Neural progenitor cell (in vitro differentiated cells): ENCODE measurements at regions not wholly inside any gene's neighbourhood (a gene's known extent, or its start where the extent isn't known, plus 50 kb on each side); places are given as distances from the start of the nearest gene placed in this dataset.
A peak's percentile ranks its signal among the peaks of the same experiment; 100 is the strongest.

Experiments
- DNase-seq: peaks from one replicate; pipeline ENCODE4 v3.0.0-alpha.2; 2016; ENCODE audit warnings: low spot score
- H2AFZ ChIP-seq: fragments of 200-600 bp; sonication (generic); replicated peaks from 2 replicates; pipeline ENCODE4 v1.6.1; 2016; ENCODE audit warnings: antibody characterized with exemption
- H3F3A ChIP-seq: fragments of 200-600 bp; sonication (generic); 2 replicates; pipeline ENCODE4 v1.6.1; 2016; ENCODE audit warnings: antibody characterized with exemption, low read depth
- H3K27ac ChIP-seq: fragments of 200-600 bp; sonication (generic); 2 replicates; pipeline ENCODE4 v1.5.1; 2016; ENCODE audit warnings: mild to moderate bottlenecking
- H3K27me3 ChIP-seq: fragments of 200-600 bp; sonication (generic); 2 replicates; pipeline ENCODE4 v1.6.1; 2016; ENCODE audit warnings: mild to moderate bottlenecking, moderate library complexity
- H3K36me3 ChIP-seq: fragments of 200-600 bp; sonication (generic); 2 replicates; pipeline ENCODE4 v1.5.1; 2016
- H3K4me1 ChIP-seq: fragments of 200-600 bp; sonication (generic); 2 replicates; pipeline ENCODE4 v1.6.1; 2016; ENCODE audit warnings: mixed run types
- H3K4me2 ChIP-seq: fragments of 200-600 bp; sonication (generic); 2 replicates; pipeline ENCODE4 v1.6.1; 2016
- H3K4me3 ChIP-seq: fragments of 200-600 bp; sonication (generic); 2 replicates; pipeline ENCODE4 v1.5.1; 2016
- H3K79me2 ChIP-seq: fragments of 200-600 bp; sonication (generic); 2 replicates; pipeline ENCODE4 v1.6.1; 2016; ENCODE audit warnings: low read depth
- H3K9ac ChIP-seq: fragments of 200-600 bp; sonication (generic); 2 replicates; pipeline ENCODE4 v1.6.1; 2016
- H3K9me3 ChIP-seq: fragments of 200-600 bp; sonication (generic); 2 replicates; pipeline ENCODE4 v1.5.1; 2016; ENCODE audit warnings: low read depth
- H4K20me1 ChIP-seq: fragments of 200-600 bp; sonication (generic); 2 replicates; pipeline ENCODE4 v1.6.1; 2016; ENCODE audit warnings: low read depth
- H3K27ac Mint-ChIP-seq: 3 replicates; pipeline ENCODE4 v1.8.0; 2021; ENCODE audit warnings: mixed read lengths
- H3K27me3 Mint-ChIP-seq: 2 replicates; pipeline ENCODE4 v1.8.0; 2022; ENCODE audit warnings: low read depth, mild to moderate bottlenecking, inconsistent platforms, moderate library complexity, mixed read lengths; ENCODE audit not compliant: insufficient read depth
- H3K36me3 Mint-ChIP-seq: 3 replicates; pipeline ENCODE4 v1.8.0; 2021; ENCODE audit warnings: mixed read lengths
- H3K4me1 Mint-ChIP-seq: 3 replicates; pipeline ENCODE4 v1.8.0; 2021; ENCODE audit warnings: mixed read lengths
- H3K4me3 Mint-ChIP-seq: 3 replicates; pipeline ENCODE4 v1.8.0; 2021; ENCODE audit warnings: mild to moderate bottlenecking, moderate library complexity, mixed read lengths
- H3K9me3 Mint-ChIP-seq: 3 replicates; pipeline ENCODE4 v1.8.0; 2020; ENCODE audit warnings: mixed read lengths
- EZH2 ChIP-seq: fragments of 200-600 bp; sonication (generic); IDR thresholded peaks from 2 replicates; pipeline ENCODE4 v1.6.1; 2017; ENCODE audit warnings: antibody characterized with exemption, mild to moderate bottlenecking, moderate library complexity
- EZH2phosphoT487 ChIP-seq: fragments of 200-600 bp; sonication (generic); IDR thresholded peaks from 2 replicates; pipeline ENCODE4 v1.6.1; 2017; ENCODE audit warnings: antibody characterized with exemption
- TF ChIP-seq, protein P1 (sequence below): fragments of 200-600 bp; sonication (generic); IDR thresholded peaks from 2 replicates; pipeline ENCODE4 v1.5.1; 2017; ENCODE audit warnings: antibody characterized with exemption, mild to moderate bottlenecking

DNA sequence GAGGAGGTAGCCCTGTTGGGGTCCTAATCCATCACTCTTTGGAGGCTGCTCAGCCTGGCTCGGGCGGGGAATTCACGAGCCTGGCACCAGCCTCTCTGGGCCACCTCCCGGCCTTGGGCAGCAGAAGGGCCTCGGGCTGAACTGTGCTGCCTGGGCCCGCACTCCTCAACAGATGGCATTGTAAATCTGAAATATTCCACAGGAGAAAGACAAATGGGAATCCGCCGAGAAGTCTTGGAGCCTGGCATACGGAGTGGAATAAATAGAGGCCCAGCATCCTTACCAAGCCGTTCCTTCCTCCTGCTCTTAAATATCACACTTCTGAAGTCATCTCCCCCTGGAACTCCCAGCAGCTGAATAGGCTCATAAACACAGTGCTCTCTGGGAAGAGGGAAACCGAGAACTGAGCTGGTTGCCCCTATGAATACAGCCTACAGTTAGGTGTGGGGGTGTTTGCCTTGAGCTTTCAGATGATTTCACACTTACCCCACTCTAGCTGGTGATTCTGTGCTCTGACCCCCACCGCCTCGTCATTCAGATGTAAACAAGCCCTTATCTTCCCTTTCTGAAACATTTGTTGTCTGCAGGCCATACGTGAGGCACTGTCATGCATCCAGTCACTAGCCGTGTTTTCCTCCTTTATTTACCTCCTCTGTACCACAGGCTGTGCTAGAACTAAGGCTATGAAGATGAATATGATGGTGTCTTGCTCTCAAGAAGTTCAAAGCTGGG, 455.0 kb upstream of the CLINT1 start:
- H3K4me3 ChIP-seq: no peak overlapping the region
- H3K9ac ChIP-seq: no peak overlapping the region
- peaks cover 10% of the 10 kb centered on the region for H3K4me1 ChIP-seq
- H3K27me3 ChIP-seq: no peaks in the 10 kb centered on the region
- Mint-ChIP-seq H3K27me3 (no peaks in the 10 kb centered on the region), H3K27ac (no peak overlapping the region), H3K4me1 (peaks cover 11% of the 10 kb centered on the region), H3K4me3 (no peak overlapping the region), H3K36me3 (no peaks in the 10 kb centered on the region), H3K9me3 (no peaks in the 10 kb centered on the region)
- DNase-seq: no peak
- H3K4me2 ChIP-seq: no peak overlapping the region
- H3K9me3 ChIP-seq: no peaks in the 10 kb centered on the region
- no peaks in the 10 kb centered on the region for H4K20me1 ChIP-seq
- no peaks in the 10 kb centered on the region for H3F3A ChIP-seq
- H3K79me2 ChIP-seq: no peaks in the 10 kb centered on the region
- no peak overlapping the region for H3K27ac ChIP-seq
- H3K36me3 ChIP-seq: no peaks in the 10 kb centered on the region
- TF ChIP-seq EZH2phosphoT487: no peak
- TF ChIP-seq, protein P1, sequence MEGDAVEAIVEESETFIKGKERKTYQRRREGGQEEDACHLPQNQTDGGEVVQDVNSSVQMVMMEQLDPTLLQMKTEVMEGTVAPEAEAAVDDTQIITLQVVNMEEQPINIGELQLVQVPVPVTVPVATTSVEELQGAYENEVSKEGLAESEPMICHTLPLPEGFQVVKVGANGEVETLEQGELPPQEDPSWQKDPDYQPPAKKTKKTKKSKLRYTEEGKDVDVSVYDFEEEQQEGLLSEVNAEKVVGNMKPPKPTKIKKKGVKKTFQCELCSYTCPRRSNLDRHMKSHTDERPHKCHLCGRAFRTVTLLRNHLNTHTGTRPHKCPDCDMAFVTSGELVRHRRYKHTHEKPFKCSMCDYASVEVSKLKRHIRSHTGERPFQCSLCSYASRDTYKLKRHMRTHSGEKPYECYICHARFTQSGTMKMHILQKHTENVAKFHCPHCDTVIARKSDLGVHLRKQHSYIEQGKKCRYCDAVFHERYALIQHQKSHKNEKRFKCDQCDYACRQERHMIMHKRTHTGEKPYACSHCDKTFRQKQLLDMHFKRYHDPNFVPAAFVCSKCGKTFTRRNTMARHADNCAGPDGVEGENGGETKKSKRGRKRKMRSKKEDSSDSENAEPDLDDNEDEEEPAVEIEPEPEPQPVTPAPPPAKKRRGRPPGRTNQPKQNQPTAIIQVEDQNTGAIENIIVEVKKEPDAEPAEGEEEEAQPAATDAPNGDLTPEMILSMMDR: no peak
- no peak for TF ChIP-seq EZH2
- peak overlapping the region; percentile 96 for H2AFZ ChIP-seq

GRCh38 chr5:158313027-158313732, 454.2 kb upstream of the CLINT1 start:
- Histone ChIP-seq H3K79me2 (no peaks in the 10 kb centered on the region), H2AFZ (peak overlapping the region; percentile 96), H3K9me3 (no peaks in the 10 kb centered on the region), H3K27ac (no peak overlapping the region), H3F3A (no peaks in the 10 kb centered on the region), H3K9ac (no peak overlapping the region), H3K27me3 (no peaks in the 10 kb centered on the region), H3K4me3 (no peak overlapping the region), H3K4me2 (no peak overlapping the region), H3K4me1 (peaks cover 10% of the 10 kb centered on the region), H3K36me3 (no peaks in the 10 kb centered on the region), H4K20me1 (no peaks in the 10 kb centered on the region)
- Mint-ChIP-seq H3K4me1 (peaks cover 11% of the 10 kb centered on the region), H3K9me3 (no peaks in the 10 kb centered on the region), H3K27me3 (no peaks in the 10 kb centered on the region), H3K27ac (no peak overlapping the region), H3K36me3 (no peaks in the 10 kb centered on the region), H3K4me3 (no peak overlapping the region)
- TF ChIP-seq, protein P1: no peak
- no peak for TF ChIP-seq EZH2
- no peak for TF ChIP-seq EZH2phosphoT487
- peak; percentile 9 for DNase-seq

- Histone ChIP-seq H3K27me3 (no peaks in the 10 kb centered on the region), H3K4me3 (no peak overlapping the region), H3K36me3 (no peaks in the 10 kb centered on the region), H3F3A (no peaks in the 10 kb centered on the region), H4K20me1 (no peaks in the 10 kb centered on the region), H3K4me1 (peaks cover 13% of the 10 kb centered on the region), H3K9me3 (no peaks in the 10 kb centered on the region), H2AFZ (peak overlapping the region; percentile 63), H3K4me2 (no peak overlapping the region), H3K27ac (no peak overlapping the region), H3K79me2 (no peaks in the 10 kb centered on the region), H3K9ac (no peak overlapping the region)
- H3K27me3 Mint-ChIP-seq: no peaks in the 10 kb centered on the region
- H3K4me3 Mint-ChIP-seq: no peak overlapping the region
- H3K4me1 Mint-ChIP-seq: peaks cover 23% of the 10 kb centered on the region
- no peaks in the 10 kb centered on the region for H3K9me3 Mint-ChIP-seq
- DNase-seq: no peak
- no peak overlapping the region for H3K27ac Mint-ChIP-seq
- TF ChIP-seq, protein P1: no peak
- TF ChIP-seq EZH2: no peak
- TF ChIP-seq EZH2phosphoT487: no peak
- H3K36me3 Mint-ChIP-seq: no peaks in the 10 kb centered on the region
Observed at GRCh38 chr5:158309088-158309807, 450.3 kb upstream of the CLINT1 start.
